ENCODE measurements at regions not wholly inside any gene's neighbourhood (a gene's known extent, or its start where the extent isn't known, plus 50 kb on each side); places are given as distances from the start of the nearest gene placed in this dataset.

- TF ChIP-seq CTCF (IDR thresholded peaks at IDR 0.05; ENCODE audit: low read length) (no peak), EZH2phosphoT487 (IDR thresholded peaks at IDR 0.05; ENCODE audit: low read length) (no peak)
Observed at GRCh38 chr4:111120191-111120590, 497.3 kb upstream of the PITX2 start.

All from MM.1S (cell line).